GM11168 (cell line): ENCODE measurements at regions not wholly inside any gene's neighbourhood (a gene's known extent, or its start where the extent isn't known, plus 50 kb on each side); places are given as distances from the start of the nearest gene placed in this dataset.

Source experiments
- in situ Hi-C: fragments of 300-500 bp; cut with MboI; formaldehyde crosslinking; loops from one replicate; pipeline ENCODE4 v1.12.0; 2022; ENCODE audit warnings: low sequenced_read_pairs; ENCODE audit not compliant: unreplicated experiment

DNA sequence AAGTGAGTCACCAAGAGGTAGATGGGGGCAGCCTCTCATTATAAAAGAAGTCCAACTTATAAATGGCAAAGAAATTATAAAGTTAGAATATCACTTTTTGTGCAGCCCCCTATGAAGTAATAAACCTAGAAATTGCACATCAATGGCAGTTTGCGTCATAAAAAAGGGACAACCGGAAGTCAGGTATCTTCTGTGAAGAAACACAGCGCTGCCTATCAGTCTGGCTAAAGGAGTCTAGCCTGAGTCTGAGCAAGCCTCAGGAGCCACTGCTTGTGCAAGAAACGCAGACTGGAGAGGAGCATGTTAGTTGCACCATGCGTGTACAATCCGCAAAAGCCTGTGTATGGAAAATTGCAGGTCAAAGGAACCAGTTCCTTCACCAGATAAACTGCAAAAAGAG lies 178.4 kb downstream of the ARRDC4 start:
- in situ Hi-C loops: no loop called here

DNA sequence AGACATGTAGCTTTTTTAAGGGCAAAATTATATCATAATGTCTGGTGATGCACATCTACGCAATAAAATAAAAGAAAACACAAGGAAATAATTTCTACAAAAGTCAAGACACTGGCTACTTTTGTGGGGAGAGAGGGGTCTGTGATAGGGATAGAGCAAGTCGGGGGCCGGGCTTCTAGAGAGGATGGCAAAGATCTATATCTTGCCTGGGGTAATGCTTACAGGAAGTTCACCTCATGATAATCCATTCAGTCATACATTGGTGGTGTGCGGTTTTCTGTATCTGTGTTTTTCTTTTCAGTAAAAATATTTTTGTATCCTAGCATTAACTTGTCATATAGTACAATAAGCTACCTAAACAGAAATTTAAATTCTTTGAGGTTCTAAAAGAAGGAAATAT lies 178.8 kb downstream of the ARRDC4 start:
- in situ Hi-C loops: no loop called here

DNA sequence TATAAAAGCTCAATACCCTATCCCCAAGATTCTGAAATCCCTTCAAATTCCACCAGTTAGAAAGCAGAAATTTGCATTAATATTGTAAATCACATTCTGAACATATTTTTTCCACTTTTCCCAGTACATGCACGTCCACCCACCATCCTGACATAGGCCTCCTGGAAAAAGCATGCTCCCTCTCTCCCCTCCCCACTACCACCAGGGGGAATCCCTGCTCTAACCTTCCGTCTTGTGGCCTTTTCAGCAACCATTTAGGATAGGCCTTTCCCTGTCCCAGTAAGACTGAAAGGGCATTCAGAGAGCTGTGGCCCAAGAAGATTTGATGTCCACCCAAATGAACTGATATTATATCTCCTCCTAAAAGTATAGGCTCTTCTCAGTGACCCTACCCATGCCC lies 182.1 kb downstream of the ARRDC4 start:
- in situ Hi-C loops: no loop called here

DNA sequence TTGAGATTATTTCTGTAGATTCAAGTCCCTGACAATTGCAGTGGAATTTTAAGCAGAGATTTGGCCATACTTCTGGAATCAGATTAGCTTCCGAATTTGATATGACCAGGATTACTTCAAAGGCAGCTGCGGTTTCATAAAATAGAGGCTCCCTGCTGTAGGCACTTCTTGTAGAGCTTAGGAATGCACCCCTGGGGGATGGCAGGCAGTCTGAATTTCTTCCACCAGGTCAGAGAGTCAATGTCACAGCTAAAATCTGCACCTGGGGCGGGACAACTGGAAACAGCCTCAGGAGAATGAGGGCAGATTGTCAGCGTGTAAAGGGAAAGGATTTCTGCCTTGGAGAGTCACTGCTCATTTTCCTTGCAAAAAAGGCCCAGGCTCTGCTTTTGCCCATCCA lies 182.6 kb downstream of the ARRDC4 start:
- in situ Hi-C loops: no loop called here

DNA sequence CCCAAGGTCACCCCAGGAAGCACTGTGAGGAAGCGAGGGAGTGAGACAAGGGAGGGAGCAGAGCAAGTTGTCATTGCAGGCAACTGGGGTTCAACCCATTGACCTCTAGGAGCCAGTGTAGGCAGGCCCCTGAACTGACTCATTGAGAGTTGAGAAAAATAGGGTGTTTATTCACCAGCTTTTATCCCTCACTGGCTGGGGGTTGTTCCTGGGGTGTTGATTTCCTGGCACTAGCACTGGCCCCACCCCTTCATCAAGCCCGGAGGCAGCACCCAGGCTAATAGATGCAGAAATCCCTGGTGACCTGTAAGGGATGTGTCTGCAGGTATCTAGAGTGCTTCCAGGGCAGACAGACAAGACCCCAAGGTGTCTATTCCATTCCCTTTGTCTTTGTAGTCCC lies 183.9 kb downstream of the ARRDC4 start:
- in situ Hi-C loops: no loop called here

DNA sequence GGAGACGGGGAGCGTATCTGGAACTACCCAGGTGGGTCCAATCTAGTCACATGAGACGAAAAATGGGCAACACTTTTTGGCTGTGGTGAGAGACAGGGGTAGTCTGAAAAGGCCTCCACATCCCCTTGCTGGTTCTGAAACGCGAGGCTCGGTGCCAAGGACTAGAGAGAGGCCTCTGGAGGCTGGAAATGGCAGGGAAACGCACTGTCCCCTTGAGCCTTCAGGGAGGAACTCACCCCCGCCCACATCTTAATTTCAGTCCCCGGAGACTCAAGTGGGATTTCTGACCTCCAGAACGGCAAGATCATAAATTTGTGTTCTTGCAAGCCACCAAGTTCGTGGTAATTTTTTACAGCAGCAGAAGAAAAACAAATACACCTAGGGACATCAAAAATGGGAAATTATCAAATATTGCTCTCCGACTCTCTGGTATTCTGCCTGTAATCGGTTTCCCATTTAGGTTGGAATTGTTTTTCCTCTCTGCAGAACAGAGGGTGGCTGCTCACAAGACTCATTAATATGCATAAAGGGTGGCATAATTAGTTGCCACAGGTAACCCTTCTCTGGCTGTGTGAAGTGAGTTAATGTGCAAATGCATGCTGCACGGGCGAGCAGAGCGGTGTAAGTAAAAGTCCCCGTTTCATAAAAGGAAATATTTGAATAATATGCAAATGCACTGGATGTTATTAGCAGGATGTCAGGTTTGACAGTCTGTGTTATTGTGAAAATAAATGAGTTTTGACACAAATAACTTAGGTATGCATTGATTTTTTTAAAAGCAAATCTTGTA lies 185.7 kb downstream of the ARRDC4 start:
- in situ Hi-C loops: no loop called here

DNA sequence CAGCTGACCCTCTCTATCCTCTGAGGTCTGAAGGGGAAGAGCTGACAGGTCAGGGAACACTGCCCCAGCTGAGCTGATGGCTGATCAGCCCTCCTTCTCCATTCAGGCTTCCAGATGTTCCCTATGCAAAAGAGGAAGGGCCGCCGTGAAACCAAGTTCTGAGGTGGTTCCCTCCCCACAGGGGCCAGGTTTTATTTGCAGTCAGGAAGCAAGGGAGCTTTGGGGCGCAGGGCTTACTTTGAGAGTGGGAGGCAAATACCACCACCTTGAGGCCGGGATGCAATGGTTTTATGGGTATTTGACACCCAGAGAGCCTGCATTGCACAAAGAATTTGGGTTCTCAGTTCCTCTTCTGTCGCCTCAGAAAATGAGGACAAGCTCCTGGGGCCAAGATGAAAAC lies 186.9 kb downstream of the ARRDC4 start:
- in situ Hi-C loops: no loop called here

DNA sequence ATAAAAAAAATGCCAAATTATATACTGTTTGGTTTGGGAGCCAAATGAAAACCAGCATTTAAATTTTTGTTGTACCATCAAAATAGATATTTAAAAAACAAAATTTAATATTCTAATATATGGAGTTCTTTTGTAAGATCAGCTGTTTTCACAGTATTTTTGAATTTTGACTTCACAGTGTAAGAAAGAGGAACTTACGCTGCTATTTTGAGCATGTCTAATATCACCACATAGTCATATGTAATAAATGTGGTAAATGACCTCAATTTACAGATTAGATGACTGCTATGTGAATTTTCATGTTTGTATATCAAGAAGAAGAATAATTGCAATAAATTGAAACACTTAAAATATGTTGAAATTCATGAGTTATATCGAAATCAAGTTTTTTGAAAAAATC lies 189.6 kb downstream of the ARRDC4 start:
- in situ Hi-C loops: no loop called here

DNA sequence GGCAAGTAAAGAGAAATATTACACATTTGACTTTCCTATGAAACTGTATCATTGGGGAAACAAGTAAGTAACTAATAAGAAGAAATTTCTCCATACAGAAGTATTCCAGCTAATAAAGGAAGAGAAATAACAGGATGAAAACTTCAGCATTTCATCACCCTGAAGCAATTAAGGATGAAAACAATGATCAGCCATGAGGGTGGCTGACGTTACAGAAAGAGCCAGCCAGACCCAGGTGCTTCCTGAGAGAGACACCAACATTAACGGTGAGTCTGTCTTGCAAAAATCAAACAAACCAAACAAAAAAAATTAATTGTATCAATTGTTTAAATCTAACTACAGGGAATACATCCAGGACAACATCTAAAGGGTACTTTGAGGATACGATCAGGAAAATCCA lies 190.0 kb downstream of the ARRDC4 start:
- in situ Hi-C loops: no loop called here

DNA sequence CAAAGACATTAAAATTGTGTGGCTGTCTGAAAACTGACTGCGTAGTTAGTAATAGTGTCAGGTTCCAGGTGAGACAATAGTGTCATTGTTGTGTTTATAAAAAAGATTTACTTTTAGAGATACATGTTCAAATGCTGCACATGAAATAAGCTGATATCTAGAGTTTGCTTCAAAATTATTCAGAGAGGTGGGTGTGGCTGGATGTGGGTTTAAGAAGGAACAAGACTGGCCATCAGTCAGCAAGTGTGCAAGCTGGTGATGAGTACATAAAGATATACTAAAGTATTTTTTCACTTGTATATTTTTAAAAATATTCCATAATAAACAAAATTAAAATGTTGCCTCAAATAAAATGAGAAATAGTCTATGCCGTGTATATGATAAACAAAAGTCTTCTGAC lies 190.6 kb downstream of the ARRDC4 start:
- in situ Hi-C loops: no loop called here

DNA sequence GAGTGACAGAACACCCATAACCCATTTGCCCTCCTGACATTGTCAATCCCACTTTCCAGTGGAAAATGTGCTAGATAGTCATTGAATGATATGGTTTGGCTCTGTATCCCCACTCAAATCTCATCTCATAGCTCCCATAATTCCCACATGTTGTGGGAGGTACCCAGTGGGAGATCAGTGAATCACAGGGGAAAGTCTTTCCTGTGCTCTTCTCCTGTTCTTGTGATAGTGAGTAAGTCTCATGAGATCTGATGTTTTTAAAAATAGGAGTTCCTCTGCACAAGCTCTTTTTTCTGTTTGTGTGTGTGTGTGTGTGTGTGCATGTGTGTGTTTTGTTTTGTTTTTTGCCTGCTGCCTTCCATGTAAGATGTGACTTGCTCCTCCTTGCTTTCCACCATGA lies 191.7 kb downstream of the ARRDC4 start:
- in situ Hi-C loops: no loop called here

DNA sequence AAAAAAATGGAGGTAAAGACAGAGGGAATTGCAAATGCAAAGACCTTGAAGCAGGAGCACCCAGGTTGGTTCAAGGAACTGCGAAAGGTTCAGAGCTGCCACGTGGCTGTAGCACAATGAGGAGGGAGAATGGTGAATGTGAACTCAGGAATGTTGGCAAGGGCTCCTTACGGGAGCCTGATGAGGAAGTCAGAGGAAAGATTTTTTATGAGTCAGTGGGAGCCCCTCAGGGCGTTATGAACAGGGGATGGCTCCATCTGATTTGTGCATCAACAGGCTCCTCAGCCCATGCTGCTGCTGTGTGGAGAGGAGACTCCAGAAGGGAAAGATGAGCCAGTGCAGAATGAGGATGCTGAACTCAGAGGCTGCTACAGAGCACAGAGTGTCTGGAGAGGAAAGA lies 194.4 kb downstream of the ARRDC4 start:
- in situ Hi-C loops: no loop called here

DNA sequence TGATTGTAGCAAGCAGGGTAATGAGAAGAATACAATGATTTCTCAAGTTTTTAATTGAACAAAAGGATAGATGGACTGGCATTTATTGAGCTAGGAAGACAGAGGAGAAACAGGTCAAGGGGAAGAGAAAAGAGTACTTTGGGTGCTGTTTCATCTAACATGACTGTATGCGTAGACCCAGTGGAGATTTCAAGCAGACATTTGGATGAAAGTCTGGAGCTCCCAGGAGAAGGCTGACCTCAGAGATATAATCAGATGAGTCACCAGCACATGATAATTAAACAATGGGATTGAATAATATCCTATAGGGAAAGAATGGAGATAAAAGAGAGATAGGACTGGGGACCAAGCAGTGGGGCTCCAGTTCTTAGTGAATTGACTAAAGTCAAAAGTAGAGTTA lies 194.9 kb downstream of the ARRDC4 start:
- in situ Hi-C loops: no loop called here

DNA sequence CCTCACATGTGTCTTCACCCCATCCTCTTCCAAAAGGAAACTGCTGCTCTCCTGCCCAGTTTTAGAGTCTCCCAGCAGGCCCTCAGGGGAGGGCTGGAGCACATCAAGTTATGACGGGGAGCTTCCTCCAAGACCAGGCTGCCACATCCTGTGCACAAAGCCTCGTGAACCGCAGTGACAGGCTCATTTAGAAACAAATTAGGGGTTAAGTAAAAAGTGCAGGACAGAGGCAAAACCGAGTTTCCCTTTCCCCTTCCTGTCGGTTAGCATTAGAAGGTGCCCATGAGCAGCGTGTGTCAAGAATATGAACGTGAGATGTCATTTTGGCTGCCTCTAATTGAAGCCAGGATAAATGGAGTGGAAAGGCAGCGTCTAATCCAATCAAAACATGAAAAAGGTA lies 199.7 kb downstream of the ARRDC4 start:
- in situ Hi-C loops: no loop called here

DNA sequence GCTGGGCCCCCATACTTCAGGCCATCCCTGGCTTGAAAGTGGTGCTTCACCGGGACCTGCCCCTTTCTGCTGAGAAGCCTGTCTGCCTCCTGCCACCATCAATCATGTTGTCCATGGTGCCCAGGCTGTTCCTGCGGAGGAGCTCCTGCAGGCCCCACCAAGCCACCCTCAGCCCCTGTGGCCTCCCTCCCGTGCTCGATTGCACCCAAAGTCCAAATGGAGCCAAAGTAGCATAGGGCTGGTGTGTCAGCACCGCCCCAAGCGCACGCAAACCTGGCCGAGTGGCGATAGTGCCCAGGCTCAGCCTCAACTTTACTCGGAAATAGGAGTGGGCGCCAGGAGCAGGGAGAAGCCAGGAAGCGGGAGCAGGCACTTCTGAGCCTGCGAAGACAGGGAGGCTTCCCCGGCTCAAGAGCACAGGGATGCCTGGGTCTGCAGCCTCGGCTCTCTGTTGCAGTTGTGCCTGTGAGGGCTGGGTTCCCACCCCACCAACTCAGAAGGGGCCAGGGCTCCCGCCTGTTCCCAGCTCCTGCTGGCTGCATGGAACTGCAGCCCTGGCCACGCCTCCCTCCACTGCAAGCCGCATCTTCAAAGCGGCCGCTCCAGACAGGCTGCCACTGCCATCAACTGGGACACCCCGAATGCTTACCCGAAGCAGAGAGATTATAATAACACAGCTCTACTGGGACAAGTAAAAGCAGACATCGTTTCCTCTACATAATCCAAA lies 203.0 kb downstream of the ARRDC4 start:
- in situ Hi-C loops: no loop called here

DNA sequence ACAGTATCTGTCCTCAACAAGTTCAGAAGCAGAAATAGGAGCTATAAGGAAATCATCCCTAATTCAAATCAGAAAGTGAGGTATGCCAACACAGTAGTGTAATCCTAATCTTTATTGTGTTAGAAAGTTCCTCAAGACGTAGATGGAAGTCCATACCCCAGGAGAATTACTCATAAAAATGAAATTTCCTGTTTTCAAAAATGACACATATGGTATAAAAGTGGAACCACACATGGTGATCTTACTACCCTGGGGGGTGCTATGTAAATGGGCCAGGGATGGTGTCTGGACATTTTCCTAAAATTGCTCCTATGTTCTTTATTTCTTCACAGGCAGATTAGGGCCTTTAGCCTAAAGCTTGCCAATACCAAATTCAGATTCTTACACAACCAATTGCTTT lies 204.1 kb downstream of the ARRDC4 start:
- in situ Hi-C loops: no loop called here

DNA sequence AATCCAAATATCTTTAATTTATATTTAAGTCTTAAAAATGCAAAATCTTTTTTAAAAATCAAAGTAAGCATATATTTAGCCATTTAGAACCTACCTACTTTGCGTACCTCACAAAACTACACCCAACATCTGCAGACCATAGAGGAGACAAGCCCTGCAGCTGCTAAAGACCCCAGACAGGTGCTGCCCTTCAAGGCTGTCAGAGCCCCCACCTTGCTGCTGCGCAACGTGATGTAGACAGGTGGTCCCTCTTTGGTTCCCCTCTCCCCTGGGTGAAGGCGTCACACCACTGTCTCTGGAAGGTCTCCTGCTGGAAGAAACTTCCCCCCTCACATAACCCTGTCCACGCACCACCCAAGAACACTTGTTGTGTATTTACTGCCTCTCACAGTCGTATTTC lies 204.5 kb downstream of the ARRDC4 start:
- in situ Hi-C loops: no loop called here

DNA sequence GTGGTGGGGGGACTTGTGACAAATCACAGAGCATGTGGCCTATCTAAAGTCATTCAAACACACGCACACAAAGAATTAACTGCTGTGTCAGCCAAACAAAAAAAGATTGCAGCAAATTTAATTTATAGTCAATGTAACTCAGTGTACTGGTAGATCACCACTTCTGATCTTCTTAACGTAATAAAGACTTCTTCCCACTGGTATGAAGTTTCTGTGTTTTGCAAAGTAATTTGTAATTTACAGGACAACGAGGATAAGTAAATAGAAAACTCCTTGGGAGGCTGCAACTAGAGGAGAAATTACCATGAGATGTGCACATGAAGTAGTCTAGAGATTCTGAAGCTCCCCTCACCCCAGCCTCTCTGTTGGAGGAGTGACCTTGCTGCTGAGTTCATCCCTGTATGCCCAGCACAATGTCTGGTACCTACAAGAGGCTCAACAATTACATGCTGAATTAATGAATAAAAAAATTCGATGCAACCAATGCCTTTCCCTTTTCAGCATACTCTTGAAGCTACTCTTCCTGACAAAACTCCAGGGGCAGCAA lies 207.3 kb downstream of the ARRDC4 start:
- in situ Hi-C loops: no loop called here

DNA sequence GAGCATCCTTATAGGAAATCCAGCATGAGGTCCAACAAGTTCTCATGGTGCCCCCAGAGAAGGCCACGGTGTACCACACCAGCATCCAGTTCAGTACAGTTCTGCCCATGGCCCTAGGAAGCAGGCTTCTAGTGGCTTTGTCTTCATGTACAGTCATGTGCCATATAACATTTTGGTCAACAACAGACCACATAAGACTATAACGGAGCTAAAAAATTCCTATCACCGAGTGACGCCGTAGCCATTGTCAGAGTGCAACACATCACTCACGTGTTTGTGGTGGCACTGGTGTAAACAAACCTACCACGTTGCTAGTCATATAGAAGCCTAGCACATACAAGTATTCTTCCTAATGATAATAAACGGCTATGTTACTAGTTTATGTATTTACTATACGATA lies 209.0 kb downstream of the ARRDC4 start:
- in situ Hi-C loops: no loop called here

DNA sequence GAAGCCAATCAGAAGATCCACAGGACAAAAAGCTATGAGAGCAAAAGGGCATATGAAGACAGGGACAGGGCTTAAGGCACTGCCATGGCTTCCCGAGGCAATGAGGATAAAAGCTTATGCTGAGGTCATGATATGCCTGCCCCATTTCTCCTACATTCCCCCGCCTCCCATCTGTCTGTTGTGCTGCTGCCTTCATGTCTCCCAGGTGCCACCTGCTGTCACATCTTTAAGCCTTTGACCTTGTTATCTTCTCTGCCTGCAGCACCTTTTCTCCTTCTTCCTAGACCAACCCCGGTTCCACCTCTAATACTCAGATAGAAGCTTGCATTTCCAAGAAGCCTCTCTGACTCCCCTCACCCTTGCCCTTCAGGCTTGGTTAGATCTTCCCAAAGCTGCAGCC lies 213.8 kb downstream of the ARRDC4 start:
- in situ Hi-C loops: no loop called here

DNA sequence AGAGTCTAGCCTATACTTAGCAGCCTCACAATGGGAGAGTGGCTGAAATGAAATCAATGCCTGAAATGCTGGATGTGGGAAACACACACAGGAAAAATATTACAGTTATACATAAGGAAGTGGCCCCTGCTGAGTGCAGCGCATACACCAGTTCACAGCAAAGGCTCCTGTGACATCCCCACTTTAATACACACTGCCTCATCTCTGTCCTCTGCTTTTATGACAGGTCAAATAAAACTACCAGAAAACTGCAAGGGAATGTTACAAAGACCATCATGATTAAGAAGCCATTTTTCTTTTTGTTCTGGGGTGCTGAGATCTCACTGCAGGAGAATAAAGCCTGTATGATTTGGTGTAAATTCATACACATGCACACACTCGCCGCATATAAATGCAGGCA lies 214.3 kb downstream of the ARRDC4 start:
- in situ Hi-C loops: no loop called here
